GM12878 (cell line): ENCODE measurements at regions not wholly inside any gene's neighbourhood (a gene's known extent, or its start where the extent isn't known, plus 50 kb on each side); places are given as distances from the start of the nearest gene placed in this dataset.

Experiments
- ATAC-seq: fragments of 200-7000 bp; cut with Tn5 transposase; 3 replicates; pipeline ENCODE4 v1.9.1; 2020; ENCODE audit warnings: mild to moderate bottlenecking, moderate library complexity
- BruUV-seq: library from RNA; stranded (reverse); fragments of 400-500 nt; replicated peaks from 2 replicates; lab custom pipeline; 2021; lab: Mats Ljungman, UMichigan
- CTCF ChIA-PET: fragments of 300-600 bp; sonication (Branson Sonifier 250); formaldehyde crosslinking; extraction: SDS; loops from one replicate; lab custom pipeline; 2021; ENCODE audit warnings: inconsistent platforms; lab: Yijun Ruan, JAX
- POLR2A ChIA-PET: fragments of 350-600 bp; formaldehyde crosslinking; extraction: SDS; loops from one replicate; lab custom pipeline; 2021; ENCODE audit warnings: inconsistent platforms; lab: Charles Lee
- RAD21 ChIA-PET: fragments of 300-600 bp; sonication (Branson Sonifier 250); formaldehyde crosslinking; loops from one replicate; lab custom pipeline; 2023; ENCODE audit warnings: antibody characterized with exemption; ENCODE audit not compliant: unreplicated experiment; lab: Charles Lee
- SMC1A ChIA-PET: fragments of 300-600 bp; sonication (Branson Sonifier 250); formaldehyde crosslinking; loops from one replicate; lab custom pipeline; 2023; ENCODE audit not compliant: unreplicated experiment, uncharacterized antibody; lab: Charles Lee
- DNase-seq: peaks from one replicate; pipeline ENCODE4 v3.0.0-alpha.2; 2011; ENCODE audit warnings: low read depth, low spot score
- FAIRE-seq: peaks from 3 replicates; lab custom pipeline; 2011; peaks lifted over from hg19 to GRCh38; lab: Jason Lieb, UNC
- H2AFZ ChIP-seq: 2 replicates; pipeline ENCODE4 v1.6.0; 2011; ENCODE audit warnings: low read depth, low read length, control low read depth; ENCODE audit not compliant: control insufficient read depth
- H3K27ac ChIP-seq: 2 replicates; pipeline ENCODE4 v1.5.1; 2011; ENCODE audit warnings: control low read depth; ENCODE audit not compliant: control insufficient read depth, insufficient read depth
- H3K27me3 ChIP-seq, 2 experiments: replicated peaks in 1 of 2; 2 replicates each; pipeline versions ENCODE4 v1.6.0 to v1.6.1; 2011; ENCODE audit warnings: low read length in 1 of 2; ENCODE audit not compliant: control insufficient read depth in 2 of 2, insufficient read depth in 2 of 2
- H3K36me3 ChIP-seq, 2 experiments: 2 replicates each; pipeline ENCODE4 v1.5.1; 2011; ENCODE audit warnings: low read length in 1 of 2; ENCODE audit not compliant: control insufficient read depth in 2 of 2, insufficient read depth in 2 of 2
- H3K4me1 ChIP-seq: 2 replicates; pipeline ENCODE4 v1.6.1; 2011; ENCODE audit warnings: mild to moderate bottlenecking, low read length, moderate library complexity, mixed read lengths; ENCODE audit not compliant: control insufficient read depth, insufficient read depth
- H3K4me2 ChIP-seq: 2 replicates; pipeline ENCODE4 v1.6.0; 2011; ENCODE audit warnings: control low read depth; ENCODE audit not compliant: control insufficient read depth, insufficient read depth
- H3K4me3 ChIP-seq: fragments of 200-600 bp; sonication (generic); 2 replicates; pipeline ENCODE4 v1.5.1; 2016
- H3K79me2 ChIP-seq: 2 replicates; pipeline ENCODE4 v1.6.0; 2011; ENCODE audit warnings: low read length; ENCODE audit not compliant: control insufficient read depth, insufficient read depth
- H3K9ac ChIP-seq: 2 replicates; pipeline ENCODE4 v1.8.0; 2011; ENCODE audit warnings: low read length, control low read depth, mixed read lengths; ENCODE audit not compliant: control insufficient read depth, insufficient read depth
- H3K9me3 ChIP-seq: replicated peaks from 3 replicates; pipeline ENCODE4 v1.5.1; 2011; ENCODE audit warnings: mild to moderate bottlenecking, low read length; ENCODE audit not compliant: control insufficient read depth, insufficient read depth
- H4K20me1 ChIP-seq: 2 replicates; pipeline ENCODE4 v1.6.0; 2011; ENCODE audit not compliant: control insufficient read depth, insufficient read depth
- ASH2L ChIP-seq: fragments of 300-600, 200-600 bp; sonication (generic); IDR thresholded peaks from 2 replicates; pipeline ENCODE4 v1.6.1; 2017; ENCODE audit warnings: low read depth, mild to moderate bottlenecking, borderline replicate concordance
- CHD1 ChIP-seq: IDR thresholded peaks from 2 replicates; pipeline ENCODE4 v1.6.1; 2012; ENCODE audit warnings: low read depth, low read length, improper control_type of control experiment
- E4F1 ChIP-seq: fragments of 450-650 bp; IDR thresholded peaks from 2 replicates; pipeline ENCODE4 v1.6.1; 2018; ENCODE audit warnings: borderline replicate concordance, mild to moderate bottlenecking; ENCODE audit not compliant: partially characterized antibody
- MEF2A ChIP-seq: IDR thresholded peaks from 2 replicates; pipeline ENCODE4 v1.6.1; 2011; ENCODE audit warnings: low read depth, mild to moderate bottlenecking, low read length, moderate library complexity; ENCODE audit not compliant: insufficient read depth
- NBN ChIP-seq: fragments of 450-650 bp; IDR thresholded peaks from 2 replicates; pipeline ENCODE4 v1.6.1; 2016
- NKRF ChIP-seq: fragments of 450-650 bp; conservative IDR thresholded peaks from 2 replicates; pipeline ENCODE4 v1.6.1; 2017; ENCODE audit warnings: mild to moderate bottlenecking, moderate library complexity
- NR2C1 ChIP-seq: fragments of 450-650 bp; IDR thresholded peaks from 2 replicates; pipeline ENCODE4 v1.6.1; 2017; ENCODE audit warnings: antibody characterized with exemption, mild to moderate bottlenecking, moderate library complexity
- RB1 ChIP-seq: fragments of 450-650 bp; formaldehyde crosslinking; IDR thresholded peaks from 2 replicates; pipeline ENCODE4 v1.6.1; 2017; ENCODE audit warnings: mild to moderate bottlenecking, borderline replicate concordance
- RUNX3 ChIP-seq: IDR thresholded peaks from 2 replicates; pipeline ENCODE4 v1.6.1; 2012; ENCODE audit warnings: low read length, inconsistent platforms
- SMAD1 ChIP-seq: fragments of 450-650 bp; IDR thresholded peaks from 2 replicates; pipeline ENCODE4 v1.6.1; 2018; ENCODE audit warnings: mild to moderate bottlenecking, low read depth; ENCODE audit not compliant: partially characterized antibody
- STAT3 ChIP-seq: IDR thresholded peaks from 2 replicates; pipeline ENCODE4 v1.6.1; 2011; ENCODE audit warnings: low read depth, low read length, improper control_type of control experiment
- WRNIP1 ChIP-seq: IDR thresholded peaks from 2 replicates; pipeline ENCODE4 v1.6.1; 2011; ENCODE audit warnings: low read depth, low read length, improper control_type of control experiment, borderline replicate concordance
- YBX1 ChIP-seq: fragments of 450-650 bp; IDR thresholded peaks from 2 replicates; pipeline ENCODE4 v1.6.1; 2016; ENCODE audit warnings: antibody characterized with exemption
- ZNF207 ChIP-seq: fragments of 450-650 bp; IDR thresholded peaks from 2 replicates; pipeline ENCODE4 v1.6.1; 2014; ENCODE audit warnings: antibody characterized with exemption, mild to moderate bottlenecking, borderline replicate concordance
- ZNF384 ChIP-seq: IDR thresholded peaks from 2 replicates; pipeline ENCODE4 v1.6.1; 2012; ENCODE audit warnings: low read depth, mild to moderate bottlenecking, low read length, improper control_type of control experiment, borderline replicate concordance
- WGBS: methylation state at CpG from one replicate; pipeline ENCODE4 v1.1.6; 2016; ENCODE audit warnings: low lambda C conversion rate; ENCODE audit not compliant: insufficient replicate concordance, insufficient coverage; ENCODE audit errors: missing lambda C conversion rate; 5-methylcytosine and 5-hydroxymethylcytosine counted together
- in situ Hi-C: fragments of 300-500 bp; cut with MboI; formaldehyde crosslinking; loops from 9 replicates; pipeline ENCODE4 v1.14.3; 2018; ENCODE audit warnings: mixed read lengths
- intact Hi-C: fragments of 100-400 bp; cut with micrococcal nuclease; formaldehyde crosslinking; loops from one replicate; pipeline ENCODE4 v1.14.2; 2022; ENCODE audit not compliant: unreplicated experiment
- TF ChIP-seq, protein P1 (sequence below): IDR thresholded peaks from 2 replicates; pipeline ENCODE4 v1.6.1; 2012; ENCODE audit warnings: low read depth, low read length, improper control_type of control experiment
- TF ChIP-seq, protein P2 (sequence below): fragments of 450-650 bp; formaldehyde crosslinking; IDR thresholded peaks from 2 replicates; pipeline ENCODE4 v1.4.0; 2022; ENCODE audit warnings: mild to moderate bottlenecking, moderate library complexity

- H3K27ac ChIP-seq, result no peak overlapping the region
- H3K9me3 ChIP-seq, result no peaks in the 10 kb centered on the region
- no peak for ATAC-seq
- DNase-seq, result no peak
- no peaks in the 10 kb centered on the region for H3K79me2 ChIP-seq
- no peaks in the 10 kb centered on the region for H3K27me3 ChIP-seq
- in situ Hi-C loops (no loop called here), intact Hi-C loops (no loop called here)
- TF ChIP-seq WRNIP1 (no peak), RUNX3 (no peak), CHD1 (no peak), E4F1 (no peak), MEF2A (no peak), RB1 (no peak), NR2C1 (no peak), YBX1 (no peak), ZNF384 (no peak), ASH2L (no peak), STAT3 (no peak), SMAD1 (no peak), ZNF207 (no peak), NKRF (no peak), NBN (no peak)
- TF ChIP-seq, protein P1, sequence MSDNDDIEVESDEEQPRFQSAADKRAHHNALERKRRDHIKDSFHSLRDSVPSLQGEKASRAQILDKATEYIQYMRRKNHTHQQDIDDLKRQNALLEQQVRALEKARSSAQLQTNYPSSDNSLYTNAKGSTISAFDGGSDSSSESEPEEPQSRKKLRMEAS, result no peak
- TF ChIP-seq, protein P2, sequence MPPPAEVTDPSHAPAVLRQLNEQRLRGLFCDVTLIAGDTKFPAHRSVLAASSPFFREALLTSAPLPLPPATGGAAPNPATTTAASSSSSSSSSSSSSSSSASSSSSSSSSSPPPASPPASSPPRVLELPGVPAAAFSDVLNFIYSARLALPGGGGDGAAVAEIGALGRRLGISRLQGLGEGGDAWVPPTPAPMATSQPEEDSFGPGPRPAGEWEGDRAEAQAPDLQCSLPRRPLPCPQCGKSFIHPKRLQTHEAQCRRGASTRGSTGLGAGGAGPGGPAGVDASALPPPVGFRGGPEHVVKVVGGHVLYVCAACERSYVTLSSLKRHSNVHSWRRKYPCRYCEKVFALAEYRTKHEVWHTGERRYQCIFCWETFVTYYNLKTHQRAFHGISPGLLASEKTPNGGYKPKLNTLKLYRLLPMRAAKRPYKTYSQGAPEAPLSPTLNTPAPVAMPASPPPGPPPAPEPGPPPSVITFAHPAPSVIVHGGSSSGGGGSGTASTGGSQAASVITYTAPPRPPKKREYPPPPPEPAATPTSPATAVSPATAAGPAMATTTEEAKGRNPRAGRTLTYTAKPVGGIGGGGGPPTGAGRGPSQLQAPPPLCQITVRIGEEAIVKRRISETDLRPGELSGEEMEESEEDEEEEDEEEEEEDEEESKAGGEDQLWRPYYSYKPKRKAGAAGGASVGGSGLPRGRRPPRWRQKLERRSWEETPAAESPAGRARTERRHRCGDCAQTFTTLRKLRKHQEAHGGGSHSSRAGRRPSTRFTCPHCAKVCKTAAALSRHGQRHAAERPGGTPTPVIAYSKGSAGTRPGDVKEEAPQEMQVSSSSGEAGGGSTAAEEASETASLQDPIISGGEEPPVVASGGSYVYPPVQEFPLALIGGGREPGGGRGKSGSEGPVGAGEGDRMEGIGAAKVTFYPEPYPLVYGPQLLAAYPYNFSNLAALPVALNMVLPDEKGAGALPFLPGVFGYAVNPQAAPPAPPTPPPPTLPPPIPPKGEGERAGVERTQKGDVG (CRISPR knock-in tag), result no peak
- ChIA-PET RAD21 (no interaction called here), CTCF (no interaction called here), POLR2A (no interaction called here), SMC1A (no interaction called here)
- no peaks in the 10 kb centered on the region for H4K20me1 ChIP-seq
- H3K9ac ChIP-seq, result no peak overlapping the region
- 4% methylated on average over 4 of the region's 4 CpGs for WGBS
- H3K36me3 ChIP-seq, result no peaks in the 10 kb centered on the region
- no peak for FAIRE-seq
- H3K4me3 ChIP-seq, result no peak overlapping the region
- no peaks in the 10 kb centered on the region for H3K4me1 ChIP-seq
- BruUV-seq, result no TSS peak
- H3K4me2 ChIP-seq, result no peak overlapping the region
- H2AFZ ChIP-seq, result no peak overlapping the region
Observed at GRCh38 chr6:84976526-84977362, 212.3 kb upstream of the TBX18 start.
